ENCODE measurements at regions not wholly inside any gene's neighbourhood (a gene's known extent, or its start where the extent isn't known, plus 50 kb on each side); places are given as distances from the start of the nearest gene placed in this dataset.

- no peak for DNase-seq (ENCODE audit: low spot score in 2 of 2)
- Histone ChIP-seq H3K27me3 (peaks cover 0 to 16% of the 10 kb centered on the region in 2 donors), H3K4me3 (no peak overlapping the region), H3K9me3 (no peaks in the 10 kb centered on the region), H3K36me3 (no peaks in the 10 kb centered on the region), H3K27ac (no peak overlapping the region), H3K4me1 (no peaks in the 10 kb centered on the region)
- TF ChIP-seq CTCF (IDR thresholded peaks at IDR 0.05) (no peak), POLR2AphosphoS5 (IDR thresholded peaks at IDR 0.05) (no peak), POLR2A (IDR thresholded peaks at IDR 0.05) (no peak)
- intact Hi-C loops (cut with DNase I; ENCODE audit: low total_unique reads): no loop called here
These were observed 54.9 kb upstream of the TAB3 start for GRCh38 chrX:30943984-30944383.

GRCh38 chrX:30941898-30942297 lies 52.8 kb upstream of the TAB3 start:
- peaks cover 0 to 28% of the 10 kb centered on the region in 2 donors for H3K27me3 ChIP-seq
- no peaks in the 10 kb centered on the region for H3K36me3 ChIP-seq
- intact Hi-C loops (cut with DNase I; ENCODE audit: low total_unique reads): no loop called here
- no peak overlapping the region for H3K4me3 ChIP-seq
- H3K27ac ChIP-seq: no peak overlapping the region
- H3K9me3 ChIP-seq: no peaks in the 10 kb centered on the region
- TF ChIP-seq CTCF (IDR thresholded peaks at IDR 0.05) (no peak), POLR2A (IDR thresholded peaks at IDR 0.05) (no peak), POLR2AphosphoS5 (IDR thresholded peaks at IDR 0.05) (no peak)
- no peaks in the 10 kb centered on the region for H3K4me1 ChIP-seq
- DNase-seq (ENCODE audit: low spot score in 2 of 2): no peak

- Histone ChIP-seq H3K4me3 (no peak overlapping the region), H3K4me1 (no peaks in the 10 kb centered on the region), H3K9me3 (no peaks in the 10 kb centered on the region), H3K36me3 (no peaks in the 10 kb centered on the region), H3K27me3 (peaks cover 0 to 25% of the 10 kb centered on the region in 2 donors), H3K27ac (no peak overlapping the region)
- TF ChIP-seq POLR2AphosphoS5 (IDR thresholded peaks at IDR 0.05) (no peak), POLR2A (IDR thresholded peaks at IDR 0.05) (no peak), CTCF (IDR thresholded peaks at IDR 0.05) (no peak)
- DNase-seq (ENCODE audit: low spot score in 2 of 2): no peak
- intact Hi-C loops (cut with DNase I; ENCODE audit: low total_unique reads): no loop called here
These were observed 50.9 kb upstream of the TAB3 start for GRCh38 chrX:30939928-30940327.
